GM19467 (cell line): ENCODE measurements at regions not wholly inside any gene's neighbourhood (a gene's known extent, or its start where the extent isn't known, plus 50 kb on each side); places are given as distances from the start of the nearest gene placed in this dataset.

ENCODE experiments used
- ATAC-seq: cut with Tn5 transposase; IDR thresholded peaks from one replicate; pipeline ENCODE4 v1.9.1; 2021; ENCODE audit warnings: mild to moderate bottlenecking, moderate library complexity; ENCODE audit not compliant: unreplicated experiment

DNA sequence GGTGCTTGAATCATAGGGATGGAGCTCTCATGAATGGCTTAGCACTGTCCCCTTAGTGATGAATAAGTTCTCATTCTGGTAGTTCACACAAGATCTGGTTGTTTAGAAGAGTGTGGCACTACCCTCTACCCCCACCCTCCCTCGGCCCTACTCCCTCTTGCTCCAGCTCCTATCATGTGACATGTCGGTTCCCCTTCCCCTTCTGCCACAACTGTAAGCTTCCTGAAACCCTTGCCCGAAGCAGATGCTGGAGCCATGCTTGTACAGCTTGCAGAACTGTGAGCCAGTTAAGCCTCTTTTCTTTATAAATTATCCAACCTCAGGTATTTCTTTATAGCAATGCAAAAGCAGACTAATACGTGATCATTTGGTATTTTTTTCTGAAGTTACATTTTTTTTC lies 1012.6 kb downstream of the BCL11A start:
- no peak for ATAC-seq

DNA sequence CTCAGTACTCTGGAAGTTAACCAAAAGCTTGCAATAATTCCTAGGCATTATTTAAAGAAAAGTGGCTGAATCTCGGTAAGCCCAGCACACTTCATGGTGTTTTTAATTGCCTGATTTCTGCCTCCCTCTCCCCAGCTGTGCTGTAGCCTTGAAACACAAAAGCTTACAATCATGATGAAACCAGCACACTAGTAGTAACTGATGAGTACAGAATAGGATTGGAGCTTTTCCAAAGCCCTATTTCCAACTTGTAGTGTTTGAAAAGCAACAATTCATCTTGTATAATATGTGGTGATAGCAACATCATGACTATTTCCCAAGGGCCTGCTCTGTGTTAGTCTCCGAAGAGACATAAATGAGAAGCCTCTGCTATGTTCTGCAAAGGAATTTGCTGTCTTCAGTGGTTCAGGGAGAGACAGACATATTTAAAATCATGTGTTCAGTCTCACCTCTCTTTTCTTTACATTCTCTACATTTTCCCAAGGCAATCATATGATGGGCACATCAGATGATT lies 1015.0 kb downstream of the BCL11A start:
- no peak for ATAC-seq

DNA sequence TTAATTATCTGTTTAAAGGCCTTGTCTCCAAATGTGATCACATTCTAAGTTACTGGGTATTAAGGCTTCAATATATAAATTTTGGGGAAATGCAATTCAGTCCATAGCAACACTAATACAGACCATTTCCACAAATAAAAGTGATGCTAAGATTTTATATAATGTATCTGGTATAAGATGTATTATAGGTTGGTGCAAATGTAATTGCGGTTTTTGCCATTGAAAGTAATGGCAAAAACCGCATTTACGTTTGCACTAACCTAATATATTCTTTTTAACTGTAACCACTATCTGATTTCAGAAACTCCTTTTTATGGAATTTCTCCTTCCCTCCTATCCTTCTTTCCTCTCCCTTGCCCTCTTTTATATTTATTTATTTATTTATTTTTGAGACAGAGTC lies 1020.6 kb downstream of the BCL11A start:
- ATAC-seq: no peak

DNA sequence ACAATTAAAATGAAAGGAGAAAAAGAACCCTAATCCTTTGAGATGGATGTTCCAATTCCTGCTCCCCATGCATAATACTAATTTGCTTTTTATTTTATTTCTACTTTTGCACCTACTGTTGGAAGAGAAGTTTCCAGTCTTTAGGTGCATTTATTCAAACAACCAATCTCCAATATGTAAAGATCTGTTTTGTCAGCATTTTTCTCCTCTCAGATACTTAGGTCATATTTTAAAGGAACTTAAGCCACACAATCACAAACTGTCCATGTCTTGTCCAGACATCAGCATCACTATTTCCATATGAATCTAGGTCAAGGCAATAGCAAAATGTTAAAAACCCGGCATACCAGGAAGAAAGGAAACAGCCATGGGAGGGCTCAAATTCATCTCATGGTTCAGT lies 1023.2 kb downstream of the BCL11A start:
- ATAC-seq: no peak

DNA sequence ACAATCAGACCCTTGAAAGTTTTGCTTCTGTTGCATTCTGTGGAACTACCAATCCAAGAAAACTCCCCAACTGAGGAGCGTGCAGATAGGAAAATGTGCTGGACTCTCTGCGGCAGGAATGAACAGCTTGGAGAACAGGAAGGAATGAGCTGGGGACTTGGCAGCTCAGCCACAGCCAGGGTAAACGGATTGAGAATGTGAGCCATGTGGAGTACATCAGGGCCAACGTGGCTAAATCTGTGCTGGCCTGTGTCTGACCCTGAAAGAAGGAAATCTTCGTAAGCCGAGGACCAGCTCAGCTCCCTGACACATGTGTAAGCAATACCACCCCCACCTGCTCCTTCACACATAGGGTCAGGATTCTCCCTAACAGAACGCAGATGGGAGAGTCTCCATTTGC lies 1023.7 kb downstream of the BCL11A start:
- ATAC-seq: no peak

DNA sequence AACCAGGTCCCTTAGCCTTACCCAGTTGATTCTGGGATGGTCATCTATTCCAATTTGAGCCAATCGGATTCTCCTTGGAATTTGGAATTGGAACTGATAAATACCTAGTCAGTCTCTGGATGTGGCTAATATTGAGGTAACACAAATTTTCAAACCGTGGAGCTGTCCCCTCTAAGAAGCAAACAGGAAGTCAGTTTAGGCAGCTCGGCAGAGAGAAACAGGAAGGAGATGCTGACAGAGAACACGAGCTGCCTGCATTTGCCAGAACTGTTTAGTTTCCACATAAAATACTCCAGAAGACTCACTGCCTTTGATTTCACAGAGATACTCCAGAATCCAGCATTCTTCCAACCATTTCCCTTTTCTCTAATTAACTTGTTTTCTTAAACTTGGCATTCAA lies 1024.9 kb downstream of the BCL11A start:
- ATAC-seq: no peak

DNA sequence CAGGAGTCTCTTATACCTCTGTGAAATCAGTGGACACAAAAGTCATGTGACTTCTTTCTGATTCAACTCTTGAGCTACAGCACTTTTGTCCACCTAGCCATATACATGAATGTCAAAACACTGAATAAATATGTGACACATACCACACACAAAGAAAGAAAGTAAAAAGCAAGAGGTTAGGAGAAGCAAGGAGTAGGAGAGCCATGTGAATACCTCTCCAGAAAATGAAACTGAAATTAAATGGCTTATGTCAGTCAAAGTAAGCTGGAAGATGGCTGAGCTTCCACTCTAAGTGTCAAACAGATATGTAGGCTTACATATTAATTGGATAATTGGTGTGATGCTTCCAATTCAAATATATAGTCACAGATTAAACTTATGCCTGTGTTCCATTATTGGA lies 1050.5 kb downstream of the BCL11A start:
- ATAC-seq: no peak

DNA sequence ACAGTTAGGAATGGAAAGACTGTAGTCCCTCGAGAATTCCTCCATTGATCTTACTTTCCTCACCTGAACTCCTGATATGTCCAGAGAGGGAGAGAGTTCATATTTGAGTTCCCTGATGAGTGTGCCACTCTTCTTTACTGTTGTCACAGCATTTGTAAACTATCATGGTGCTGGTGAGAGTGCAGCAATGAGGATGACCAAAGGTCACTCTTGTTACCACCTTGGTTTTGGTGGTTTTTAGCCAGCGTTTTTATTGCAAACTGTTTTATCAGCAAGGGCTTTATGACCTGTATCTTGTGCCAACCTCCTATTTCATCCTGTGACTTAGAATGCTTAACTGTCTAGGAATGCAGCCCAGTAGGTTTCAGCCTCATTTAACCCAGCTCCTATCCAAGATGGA lies 1062.5 kb downstream of the BCL11A start:
- ATAC-seq: no peak

DNA sequence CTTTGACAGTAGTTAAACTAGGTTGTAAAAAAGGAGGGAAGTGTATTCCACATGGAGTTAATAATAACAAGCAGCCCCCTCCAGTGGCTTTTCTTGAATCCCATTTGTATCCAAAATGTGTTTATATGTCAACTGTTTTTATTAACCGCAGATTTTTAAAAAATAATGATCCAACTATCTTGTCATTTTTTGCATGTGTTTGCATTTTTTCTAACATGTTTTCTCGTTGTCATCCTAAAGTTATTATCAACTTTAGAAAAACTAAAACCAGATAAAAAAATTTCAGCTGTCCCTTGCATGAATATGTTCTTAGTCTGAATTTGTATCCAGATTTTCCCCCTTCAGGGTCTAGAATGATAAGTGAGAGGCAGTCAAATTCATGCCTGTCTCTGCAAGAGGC lies 1063.3 kb downstream of the BCL11A start:
- ATAC-seq: no peak

DNA sequence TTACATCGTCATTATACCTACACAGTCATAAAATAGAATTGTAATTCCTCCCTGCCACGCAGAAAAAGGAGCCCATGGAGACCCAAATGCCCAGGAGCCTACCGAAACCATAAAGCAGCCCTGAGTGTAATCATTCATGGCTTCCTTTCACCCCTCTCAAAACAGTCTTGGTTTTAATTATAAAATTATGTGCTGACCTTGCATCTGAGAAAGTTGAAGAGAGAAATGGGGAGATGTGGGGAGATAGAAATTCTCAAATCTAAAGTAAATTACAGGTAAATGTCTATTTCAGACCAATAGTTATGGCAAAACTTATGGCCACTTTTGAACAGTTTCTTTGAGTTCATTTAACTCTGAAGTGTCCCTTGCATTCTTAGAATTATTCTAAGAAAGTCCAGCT lies 1068.8 kb downstream of the BCL11A start:
- ATAC-seq: no peak

DNA sequence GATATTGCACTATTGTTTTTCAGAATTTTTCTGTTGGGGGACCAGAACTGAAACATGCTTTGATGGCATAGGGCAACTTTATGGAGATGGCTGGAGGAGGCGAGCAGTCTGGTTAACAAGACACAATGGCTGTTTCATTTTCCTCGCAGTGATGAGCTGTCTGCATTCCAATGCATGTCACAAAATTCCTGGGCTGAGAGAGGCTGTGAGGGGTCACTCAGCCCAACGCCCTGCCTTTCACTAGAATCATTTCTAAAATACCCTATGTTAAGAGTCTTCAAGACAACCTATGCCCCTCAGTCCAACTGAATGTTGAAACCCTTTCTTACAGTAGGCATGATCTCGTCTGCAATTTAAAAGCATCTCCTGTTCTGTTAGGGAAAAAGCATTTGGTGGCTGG lies 1090.0 kb downstream of the BCL11A start:
- no peak for ATAC-seq

DNA sequence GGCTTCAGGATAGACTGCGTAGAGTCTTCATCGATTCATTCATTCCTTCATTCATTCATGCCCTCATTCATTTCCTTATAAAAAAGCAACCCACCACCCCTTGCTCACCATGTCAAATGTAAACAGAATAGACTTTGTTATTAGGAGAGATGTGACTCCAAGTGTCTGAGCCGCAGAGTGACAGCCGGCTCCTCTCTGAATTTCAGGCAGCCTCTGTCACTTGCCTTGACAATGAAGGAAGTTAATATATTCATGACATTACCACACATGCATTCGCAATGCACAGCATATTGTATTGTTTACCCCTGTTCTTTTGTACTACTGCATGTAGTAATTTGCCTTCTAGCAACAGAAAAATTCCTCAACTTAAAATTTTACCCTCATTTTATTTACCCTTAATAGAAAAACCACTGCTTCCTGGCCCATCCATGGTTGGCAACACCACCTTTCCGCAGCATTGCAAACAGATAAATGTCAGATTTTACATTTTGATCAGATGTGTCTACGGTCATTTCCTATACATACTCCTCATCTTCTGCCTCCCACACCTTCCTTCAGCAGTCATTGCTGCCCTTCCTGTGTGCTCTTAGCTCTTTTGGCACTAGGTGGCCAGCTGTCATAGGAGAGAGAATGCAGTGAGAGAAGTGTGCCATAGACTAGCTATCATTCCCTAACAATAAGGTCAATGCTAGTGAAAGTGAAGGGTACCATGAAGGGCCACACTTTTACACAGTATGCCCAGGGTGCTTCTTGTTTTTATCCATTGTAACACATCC lies 1090.8 kb downstream of the BCL11A start:
- no peak for ATAC-seq

DNA sequence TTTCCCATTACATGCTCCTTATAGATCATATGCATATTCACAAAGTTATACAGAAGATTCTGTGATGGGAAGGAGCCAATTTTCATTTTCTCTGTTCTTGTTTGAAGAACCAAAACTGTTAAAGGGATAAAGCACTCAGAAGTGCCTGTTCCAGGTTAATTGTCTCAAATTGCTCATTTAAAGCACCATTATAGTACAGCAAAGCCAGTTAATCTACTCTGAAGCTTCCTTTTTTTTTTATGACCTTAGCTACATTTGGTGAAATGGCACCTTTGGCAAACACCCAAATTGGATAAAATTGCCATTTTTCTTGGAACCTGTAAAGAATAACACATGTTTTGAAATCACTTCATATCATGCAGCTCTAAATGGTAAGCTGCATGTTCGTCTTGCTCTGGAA lies 1092.3 kb downstream of the BCL11A start:
- ATAC-seq: no peak

DNA sequence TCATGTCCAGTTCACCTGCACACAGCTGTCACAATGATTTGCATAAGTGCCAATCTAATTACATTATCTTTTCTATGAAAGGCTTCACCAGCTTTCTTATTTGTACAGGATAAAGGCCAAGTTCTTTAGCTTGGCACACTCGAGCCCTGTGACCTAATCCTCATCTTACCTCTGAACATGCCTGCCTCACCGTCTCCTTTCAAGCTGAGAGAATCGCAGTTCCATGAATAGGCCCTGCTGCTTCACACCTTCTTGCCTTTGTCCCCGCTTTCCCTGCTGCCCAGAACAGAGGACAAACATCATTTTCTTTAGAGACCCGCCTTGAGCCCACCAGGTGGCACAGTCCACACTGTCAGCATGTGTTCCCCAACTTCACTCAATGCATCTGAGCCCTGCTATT lies 1094.7 kb downstream of the BCL11A start:
- ATAC-seq: no peak

DNA sequence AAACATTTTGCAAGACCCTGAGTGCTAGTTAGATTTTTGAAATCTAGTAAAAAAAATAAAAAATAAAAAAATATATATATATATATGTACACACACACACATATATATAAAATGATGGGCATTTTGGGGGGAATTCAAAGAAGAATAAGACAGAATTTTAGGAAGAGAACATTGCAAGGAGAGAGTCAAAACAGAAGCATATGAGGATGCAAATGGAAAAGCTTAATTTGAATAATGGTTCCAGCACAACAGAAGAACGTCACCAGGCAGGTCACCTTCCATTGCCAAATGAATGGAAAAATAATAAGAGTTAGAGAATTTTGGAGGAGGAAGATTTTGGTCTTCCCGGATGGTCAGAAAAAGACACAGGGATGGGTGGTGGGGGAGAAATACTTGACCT lies 1097.2 kb downstream of the BCL11A start:
- no peak for ATAC-seq

DNA sequence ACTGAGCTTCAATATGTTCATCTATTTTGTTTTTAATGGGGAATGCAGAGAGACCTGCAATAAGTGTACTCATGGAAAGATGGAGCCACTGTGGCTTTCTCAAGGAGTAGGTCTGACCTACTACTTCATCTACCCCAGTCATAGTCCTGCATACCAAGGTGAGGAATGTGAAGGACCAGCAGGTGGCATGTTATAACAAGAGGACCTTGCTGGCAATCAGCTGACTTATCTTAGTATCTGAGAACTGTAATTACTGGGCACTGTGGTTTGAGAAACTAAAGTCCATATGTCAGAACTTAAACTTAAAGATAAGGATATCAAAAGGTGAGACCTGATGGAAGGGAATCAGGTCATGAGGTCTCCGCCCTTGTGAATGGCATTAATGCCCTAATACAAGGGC lies 1104.2 kb downstream of the BCL11A start:
- ATAC-seq: no peak

DNA sequence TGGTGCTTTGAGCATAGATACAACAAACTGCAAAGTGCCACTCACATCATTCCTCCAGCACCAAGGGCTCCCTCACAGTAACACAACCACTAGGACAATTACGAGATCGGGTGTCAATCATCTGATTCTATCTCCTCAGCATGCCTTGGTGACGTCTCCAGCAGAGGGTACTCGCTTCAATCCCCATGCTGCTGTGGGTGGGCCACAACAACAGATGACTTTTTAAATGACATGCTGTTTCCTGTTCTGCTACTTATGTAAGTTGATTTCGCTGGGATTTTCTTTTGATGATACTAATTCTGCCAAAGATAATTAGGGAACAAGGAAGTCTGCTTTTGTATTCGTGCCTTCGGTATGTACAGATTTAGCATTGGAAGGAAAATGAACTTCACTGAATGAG lies 1113.0 kb downstream of the BCL11A start:
- ATAC-seq: no peak

DNA sequence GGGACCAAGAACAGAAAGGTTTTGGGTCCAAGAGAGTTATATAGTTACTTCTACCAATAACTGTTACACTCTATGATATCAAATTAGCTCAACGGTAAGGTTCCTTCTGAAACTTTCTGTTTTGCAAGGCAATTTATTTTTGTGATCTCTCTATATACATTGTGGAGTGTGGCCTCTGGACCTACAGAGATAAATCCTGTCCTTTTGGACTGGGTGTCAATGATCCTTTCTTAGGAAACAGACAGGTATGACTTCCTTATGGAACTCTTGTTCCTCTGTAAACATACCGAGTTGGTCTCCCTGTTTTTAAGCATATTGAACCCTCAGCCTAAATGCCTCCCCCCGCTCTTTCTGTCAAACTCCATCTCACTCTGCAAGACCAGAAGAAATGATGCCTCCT lies 1117.8 kb downstream of the BCL11A start:
- ATAC-seq: no peak

DNA sequence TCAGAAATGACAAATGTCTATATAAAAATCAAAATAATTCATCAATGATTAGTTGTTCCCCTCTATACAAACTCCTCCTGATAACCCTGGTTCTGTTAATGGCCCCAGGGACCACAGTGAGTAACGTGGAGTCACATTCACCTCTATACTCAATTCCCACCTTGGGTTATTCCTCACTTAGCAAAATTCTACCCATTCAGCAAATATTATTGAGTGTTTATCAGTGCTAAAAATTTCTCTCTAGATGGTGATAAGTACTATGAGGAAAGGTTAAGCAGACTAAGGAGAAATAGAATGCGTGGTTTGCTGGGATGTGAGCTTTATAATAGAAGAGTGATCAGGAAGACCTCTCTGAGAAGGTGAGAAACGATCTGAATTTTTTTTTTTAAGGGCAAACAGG lies 1124.5 kb downstream of the BCL11A start:
- ATAC-seq: no peak

DNA sequence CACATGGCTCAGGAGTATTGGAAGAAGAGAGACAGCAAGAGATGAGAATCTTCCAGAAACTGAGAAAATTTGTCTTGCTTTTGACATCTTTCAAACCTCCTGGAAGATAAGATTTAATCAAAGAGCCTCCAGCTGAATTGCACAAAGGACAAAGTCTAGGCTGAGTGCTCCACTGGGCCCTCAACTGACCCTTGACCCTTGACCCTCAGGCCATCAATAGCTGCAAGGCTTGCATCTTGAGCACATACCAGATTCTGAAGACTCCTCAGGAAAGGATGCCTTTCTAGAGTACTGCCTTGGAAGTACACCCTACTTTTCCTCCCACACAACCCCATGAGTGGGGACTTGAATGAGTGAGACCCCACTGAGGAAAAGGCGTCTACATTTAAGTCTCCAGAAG lies 1125.5 kb downstream of the BCL11A start:
- ATAC-seq: no peak

DNA sequence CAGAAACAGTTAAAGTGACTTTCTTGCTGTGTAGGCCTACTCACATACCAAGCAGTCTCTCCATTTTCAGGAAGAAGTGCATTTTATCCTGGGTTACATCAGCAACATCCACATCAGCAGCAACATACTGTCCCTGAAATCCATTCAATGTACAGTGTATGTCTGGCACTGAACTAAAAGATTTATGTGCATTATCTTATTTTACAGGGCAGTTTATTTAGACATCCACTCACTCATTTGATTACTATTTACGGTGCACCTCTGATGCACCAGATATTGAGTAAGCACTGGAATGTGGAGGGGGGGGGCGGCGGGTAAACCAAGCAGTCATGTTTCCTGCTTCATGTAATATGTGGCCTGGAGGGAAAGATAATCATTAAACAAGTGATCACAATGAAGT lies 1128.2 kb downstream of the BCL11A start:
- ATAC-seq: no peak

DNA sequence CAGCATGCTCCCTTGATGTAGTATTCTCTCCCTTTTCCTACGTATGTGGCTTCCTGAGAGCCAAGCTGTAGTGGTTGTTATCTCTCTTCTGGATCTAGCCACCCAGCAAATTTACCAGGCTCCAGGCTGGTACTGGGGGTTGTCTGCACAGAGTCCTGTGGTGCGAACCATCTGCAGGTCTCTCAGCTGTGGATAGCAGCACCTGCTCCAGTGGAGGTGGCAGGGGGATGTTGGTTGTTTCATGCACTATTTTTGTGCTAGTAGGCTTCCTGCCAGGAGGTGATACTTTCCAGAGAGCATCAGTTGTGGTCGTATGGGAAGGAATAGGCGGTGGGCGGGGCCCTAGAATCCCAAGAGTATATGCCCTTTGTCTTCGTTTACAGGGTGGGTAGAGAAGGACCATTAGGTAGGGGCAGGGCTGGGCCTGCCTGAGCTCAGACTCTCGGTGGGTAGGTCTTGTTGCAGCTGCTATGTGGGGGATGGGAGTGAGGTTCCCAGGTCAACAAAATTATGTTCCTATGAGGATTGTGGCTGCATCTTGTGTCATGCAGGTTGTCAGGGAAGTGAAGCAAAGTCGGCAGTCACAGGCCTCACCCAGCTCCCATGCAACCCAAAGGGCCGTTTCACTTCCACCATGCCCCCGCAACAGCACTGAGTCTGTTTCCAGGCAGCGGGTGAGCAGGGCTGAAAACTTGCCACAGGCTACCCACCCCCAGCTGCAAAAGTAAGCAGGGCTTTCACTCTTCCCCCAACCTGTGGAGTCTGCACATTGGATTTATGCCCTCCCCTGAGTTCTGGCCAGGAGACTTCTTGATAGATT lies 1139.5 kb downstream of the BCL11A start:
- ATAC-seq: no peak
